IMR-90 (cell line): ENCODE measurements at regions not wholly inside any gene's neighbourhood (a gene's known extent, or its start where the extent isn't known, plus 50 kb on each side); places are given as distances from the start of the nearest gene placed in this dataset.

Source experiments
- ATAC-seq: fragments of 200-7000 bp; cut with Tn5 transposase; 2 replicates; pipeline ENCODE4 v1.9.1; 2020; ENCODE audit warnings: low read depth, mild to moderate bottlenecking, moderate library complexity
- BruUV-seq: library from RNA; stranded (reverse); fragments of 400-500 nt; replicated peaks from 2 replicates; lab custom pipeline; 2021; lab: Mats Ljungman, UMichigan
- CTCF ChIA-PET: fragments of 300-600 bp; formaldehyde crosslinking; extraction: SDS; loops from one replicate; lab custom pipeline; 2021; ENCODE audit warnings: antibody characterized with exemption; lab: Yijun Ruan, JAX
- POLR2A ChIA-PET: fragments of 300-600 bp; sonication (Branson Sonifier 250); formaldehyde crosslinking; loops from one replicate; lab custom pipeline; 2022; ENCODE audit warnings: antibody characterized with exemption; ENCODE audit not compliant: unreplicated experiment; lab: Charles Lee
- DNase-seq: peaks from one replicate; pipeline ENCODE4 v3.0.0; 2013
- H2AFZ ChIP-seq: replicated peaks from 2 replicates; pipeline ENCODE3; 2013; ENCODE audit warnings: low read length, mild to moderate bottlenecking; ENCODE audit not compliant: poor library complexity
- H2AK5ac ChIP-seq: 2 replicates; pipeline ENCODE4 v1.6.1; 2013; ENCODE audit warnings: low read depth, low read length, inconsistent platforms
- H2AK9ac ChIP-seq: replicated peaks from 2 replicates; pipeline ENCODE3; 2013; ENCODE audit warnings: mild to moderate bottlenecking, low read depth, low read length, moderate library complexity; ENCODE audit not compliant: poor library complexity
- H2BK120ac ChIP-seq: 2 replicates; pipeline ENCODE4 v1.6.1; 2013; ENCODE audit warnings: low read depth, low read length, inconsistent platforms
- H2BK15ac ChIP-seq: 3 replicates; pipeline ENCODE4 v1.6.1; 2013; ENCODE audit warnings: low read depth, low read length, inconsistent platforms
- H2BK20ac ChIP-seq: 2 replicates; pipeline ENCODE4 v1.6.1; 2013; ENCODE audit warnings: low read depth, mild to moderate bottlenecking, inconsistent platforms, low read length, moderate library complexity
- H2BK5ac ChIP-seq: 2 replicates; pipeline ENCODE4 v1.6.1; 2013; ENCODE audit warnings: mild to moderate bottlenecking, low read depth, low read length, inconsistent platforms; ENCODE audit not compliant: poor library complexity, severe bottlenecking
- H3K14ac ChIP-seq: replicated peaks from 2 replicates; pipeline ENCODE4 v1.6.1; 2013; ENCODE audit warnings: low read depth, low read length, inconsistent platforms
- H3K18ac ChIP-seq: 2 replicates; pipeline ENCODE4 v1.6.1; 2013; ENCODE audit warnings: low read depth, low read length, control low read depth
- H3K23ac ChIP-seq: 2 replicates; pipeline ENCODE4 v1.6.1; 2013; ENCODE audit warnings: low read depth, low read length, inconsistent platforms
- H3K27ac ChIP-seq: 2 replicates; pipeline ENCODE4 v1.5.1; 2013; ENCODE audit warnings: mild to moderate bottlenecking, control low read depth, low read length; ENCODE audit not compliant: insufficient read depth
- H3K27me3 ChIP-seq: 2 replicates; pipeline ENCODE4 v1.6.1; 2013; ENCODE audit warnings: low read length; ENCODE audit not compliant: control insufficient read depth, insufficient read depth
- H3K36me3 ChIP-seq: 2 replicates; pipeline ENCODE4 v1.6.1; 2013; ENCODE audit warnings: low read length, mixed read lengths; ENCODE audit not compliant: control insufficient read depth, insufficient read depth
- H3K4ac ChIP-seq: 2 replicates; pipeline ENCODE4 v1.6.1; 2013; ENCODE audit warnings: low read depth, low read length, inconsistent platforms
- H3K4me1 ChIP-seq: 2 replicates; pipeline ENCODE4 v1.6.1; 2013; ENCODE audit warnings: low read length, mixed read lengths; ENCODE audit not compliant: control insufficient read depth, insufficient read depth
- H3K4me2 ChIP-seq: 2 replicates; pipeline ENCODE4 v1.6.1; 2013; ENCODE audit warnings: low read depth, mild to moderate bottlenecking, control low read depth, low read length, moderate library complexity
- H3K4me3 ChIP-seq: 2 replicates; pipeline ENCODE4 v1.5.1; 2013; ENCODE audit warnings: low read depth, mild to moderate bottlenecking, control low read depth, low read length, moderate library complexity; ENCODE audit not compliant: insufficient read depth
- H3K56ac ChIP-seq: 2 replicates; pipeline ENCODE4 v1.6.1; 2013; ENCODE audit warnings: low read length, inconsistent platforms; ENCODE audit not compliant: insufficient read depth; ENCODE audit errors: extremely low read depth
- H3K79me1 ChIP-seq, 2 experiments: 2 replicates each; pipeline ENCODE4 v1.6.1; 2013; ENCODE audit warnings: low read length in 2 of 2, inconsistent platforms in 1 of 2, low read depth in 1 of 2
- H3K9ac ChIP-seq: 2 replicates; pipeline ENCODE4 v1.6.1; 2013; ENCODE audit warnings: low read depth, low read length, control low read depth
- H3K9me1 ChIP-seq: 2 replicates; pipeline ENCODE4 v1.6.1; 2013; ENCODE audit warnings: low read length, inconsistent platforms; ENCODE audit not compliant: insufficient read depth
- H3K9me3 ChIP-seq: 2 replicates; pipeline ENCODE4 v1.6.1; 2013; ENCODE audit warnings: low read length; ENCODE audit not compliant: control insufficient read depth, insufficient read depth
- H4K20me1 ChIP-seq: 2 replicates; pipeline ENCODE4 v1.6.1; 2013; ENCODE audit warnings: low read length, inconsistent platforms; ENCODE audit not compliant: insufficient read depth
- H4K5ac ChIP-seq: 2 replicates; pipeline ENCODE4 v1.6.1; 2013; ENCODE audit warnings: mild to moderate bottlenecking, low read depth, low read length, control low read depth
- H4K8ac ChIP-seq, 2 experiments: 2 replicates each; pipeline ENCODE4 v1.6.1; 2013; ENCODE audit warnings: low read depth in 2 of 2, low read length in 2 of 2, control low read depth in 1 of 2, inconsistent platforms in 1 of 2
- H4K91ac ChIP-seq: 2 replicates; pipeline ENCODE4 v1.6.1; 2013; ENCODE audit warnings: low read depth, low read length, inconsistent platforms; ENCODE audit not compliant: insufficient read depth
- NFE2L2 ChIP-seq: fragments of 150-350 bp; IDR thresholded peaks from 2 replicates; pipeline ENCODE4 v1.6.1; 2016; ENCODE audit warnings: low read depth, mild to moderate bottlenecking, low read length
- WGBS, 2 experiments: methylation state at CpG; one replicate each; pipeline versions ENCODE4 v1.1.5 to v1.1.7; 2013; ENCODE audit warnings: missing lambda C conversion rate in 2 of 2; ENCODE audit not compliant: insufficient read length in 1 of 2; ENCODE audit errors: extremely low coverage in 2 of 2; 5-methylcytosine and 5-hydroxymethylcytosine counted together
- dilution Hi-C: fragments of 300-500 bp; cut with HindIII; formaldehyde crosslinking; loops from one replicate; pipeline ENCODE4 v1.14.3; 2018; ENCODE audit warnings: low sequenced_read_pairs; ENCODE audit not compliant: unreplicated experiment
- in situ Hi-C: fragments of 300-500 bp; cut with MboI; formaldehyde crosslinking; loops from 3 replicates; pipeline ENCODE4 v1.14.3; 2019; ENCODE audit warnings: low sequenced_read_pairs, inconsistent platforms, mixed read lengths
- intact Hi-C: fragments of 100-400 bp; cut with micrococcal nuclease; formaldehyde crosslinking; loops from 2 replicates; pipeline ENCODE4 v1.10.0; 2022

DNA sequence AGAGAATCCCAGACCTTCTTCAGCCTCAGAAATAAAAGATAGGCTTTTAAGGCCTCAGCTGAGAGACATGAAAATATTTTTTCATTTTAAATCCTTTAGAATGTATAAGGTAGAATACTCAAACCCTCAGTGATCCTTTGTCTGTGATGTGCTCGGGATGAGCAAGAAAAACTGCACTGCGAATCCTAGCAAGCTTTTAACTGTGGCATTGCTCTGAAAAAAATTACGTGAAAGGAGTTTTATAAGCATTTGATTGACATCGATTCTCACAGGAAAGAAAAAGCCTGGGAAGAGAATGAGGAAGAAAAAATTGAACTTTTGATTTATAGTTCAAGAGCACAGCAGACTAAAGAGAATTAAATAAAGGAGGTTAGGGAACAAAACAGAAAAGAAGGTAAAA, 120.0 kb downstream of the TMEM168 start:
- H2BK20ac ChIP-seq = no peak overlapping the region
- H3K23ac ChIP-seq = no peak overlapping the region
- in situ Hi-C loops = no loop called here
- H3K4me2 ChIP-seq = no peak overlapping the region
- H2BK5ac ChIP-seq = no peak overlapping the region
- no peak overlapping the region for H2AK5ac ChIP-seq
- no peak overlapping the region for H2BK15ac ChIP-seq
- no peak overlapping the region for H4K91ac ChIP-seq
- H2BK120ac ChIP-seq = no peak overlapping the region
- no peak overlapping the region for H3K9ac ChIP-seq
- intact Hi-C loops = no loop called here
- H4K5ac ChIP-seq = no peak overlapping the region
- no peaks in the 10 kb centered on the region for H3K79me1 ChIP-seq
- H3K27me3 ChIP-seq = no peaks in the 10 kb centered on the region
- H3K9me1 ChIP-seq = no peaks in the 10 kb centered on the region
- H3K18ac ChIP-seq = no peak overlapping the region
- ChIA-PET CTCF (no interaction called here), POLR2A (no interaction called here)
- no peak for TF ChIP-seq NFE2L2
- H3K36me3 ChIP-seq = no peaks in the 10 kb centered on the region
- DNase-seq (no peak), ATAC-seq (no peak)
- no peak overlapping the region for H3K56ac ChIP-seq
- dilution Hi-C loops = no loop called here
- H3K4me3 ChIP-seq = no peak overlapping the region
- H3K4ac ChIP-seq = no peak overlapping the region
- no peaks in the 10 kb centered on the region for H3K9me3 ChIP-seq
- H3K27ac ChIP-seq = no peak overlapping the region
- no peak overlapping the region for H2AFZ ChIP-seq
- no peak overlapping the region for H2AK9ac ChIP-seq
- no peaks in the 10 kb centered on the region for H3K4me1 ChIP-seq
- no peak overlapping the region for H4K8ac ChIP-seq
- BruUV-seq = no TSS peak
- WGBS, 2 experiments = no CpG with 5 or more reads among the region's 4 CpGs
- H4K20me1 ChIP-seq = no peaks in the 10 kb centered on the region
- H3K14ac ChIP-seq = no peak overlapping the region
